Loucy (cell line): ENCODE measurements at regions not wholly inside any gene's neighbourhood (a gene's known extent, or its start where the extent isn't known, plus 50 kb on each side); places are given as distances from the start of the nearest gene placed in this dataset.

Source experiments
- H2AFZ ChIP-seq: fragments of 200-600 bp; sonication (generic); 2 replicates; pipeline ENCODE4 v1.6.0; 2016; ENCODE audit warnings: antibody characterized with exemption, mild to moderate bottlenecking, low read length, moderate library complexity
- H3F3A ChIP-seq: fragments of 200-600 bp; 2 replicates; pipeline ENCODE4 v1.6.0; 2016; ENCODE audit warnings: antibody characterized with exemption, low read depth, mild to moderate bottlenecking
- H3K27me3 ChIP-seq: fragments of 200-600 bp; sonication (generic); 2 replicates; pipeline ENCODE4 v1.6.1; 2014; ENCODE audit warnings: low read length, mild to moderate bottlenecking; ENCODE audit not compliant: insufficient read depth, poor library complexity, severe bottlenecking
- H3K36me3 ChIP-seq: fragments of 200-600 bp; sonication (generic); 2 replicates; pipeline ENCODE4 v1.6.1; 2016; ENCODE audit warnings: low read length; ENCODE audit not compliant: insufficient read depth
- H3K4me1 ChIP-seq: fragments of 200-600 bp; sonication (generic); 2 replicates; pipeline ENCODE4 v1.5.1; 2014; ENCODE audit warnings: low read length, mild to moderate bottlenecking; ENCODE audit not compliant: insufficient read depth, poor library complexity, severe bottlenecking
- H3K4me2 ChIP-seq: fragments of 200-600 bp; sonication (generic); 2 replicates; pipeline ENCODE4 v1.6.0; 2014; ENCODE audit warnings: antibody characterized with exemption, low read length, low read depth, mild to moderate bottlenecking; ENCODE audit not compliant: poor library complexity, severe bottlenecking
- H3K4me3 ChIP-seq: fragments of 200-600 bp; sonication (generic); 2 replicates; pipeline ENCODE4 v1.5.1; 2014; ENCODE audit warnings: low read length, mild to moderate bottlenecking, mixed read lengths; ENCODE audit not compliant: poor library complexity, severe bottlenecking
- H3K79me2 ChIP-seq: fragments of 200-600 bp; sonication (generic); 2 replicates; pipeline ENCODE4 v1.6.1; 2014; ENCODE audit warnings: low read length; ENCODE audit not compliant: insufficient read depth
- H3K9ac ChIP-seq: fragments of 200-600 bp; sonication (generic); 2 replicates; pipeline ENCODE4 v1.6.0; 2014; ENCODE audit warnings: mild to moderate bottlenecking, low read depth, low read length, moderate library complexity; ENCODE audit not compliant: poor library complexity, severe bottlenecking
- H3K9me2 ChIP-seq: fragments of 200-600 bp; sonication (generic); replicated peaks from 2 replicates; pipeline ENCODE4 v1.6.1; 2016; ENCODE audit warnings: low read depth, low read length, mixed read lengths
- H3K9me3 ChIP-seq: fragments of 200-600 bp; sonication (generic); 2 replicates; pipeline ENCODE4 v1.6.1; 2014; ENCODE audit warnings: mild to moderate bottlenecking, antibody characterized with exemption, low read length, low read depth; ENCODE audit not compliant: insufficient read depth
- H4K20me1 ChIP-seq: fragments of 200-600 bp; sonication (generic); 2 replicates; pipeline ENCODE4 v1.6.0; 2014; ENCODE audit warnings: antibody characterized with exemption, low read length, mild to moderate bottlenecking; ENCODE audit not compliant: insufficient read depth, poor library complexity, severe bottlenecking
- EZH2phosphoT487 ChIP-seq: fragments of 200-600 bp; IDR thresholded peaks from 2 replicates; pipeline ENCODE4 v1.6.1; 2018; ENCODE audit warnings: antibody characterized with exemption, mild to moderate bottlenecking, moderate library complexity, borderline replicate concordance
- TF ChIP-seq, protein P1 (sequence below): fragments of 200-600 bp; sonication (generic); conservative IDR thresholded peaks from 2 replicates; pipeline ENCODE4 v1.5.1; 2014; ENCODE audit warnings: mild to moderate bottlenecking, antibody characterized with exemption, low read length

- Histone ChIP-seq H3K9ac (no peak overlapping the region), H3K27me3 (no peaks in the 10 kb centered on the region), H3K4me2 (no peak overlapping the region), H3F3A (no peaks in the 10 kb centered on the region), H3K79me2 (no peaks in the 10 kb centered on the region), H3K4me3 (no peak overlapping the region), H4K20me1 (no peaks in the 10 kb centered on the region), H3K9me2 (no peaks in the 10 kb centered on the region), H3K4me1 (peaks cover 5% of the 10 kb centered on the region), H3K36me3 (no peaks in the 10 kb centered on the region), H3K9me3 (0 out of 2 replicates have a peak, but pooled peaks cover 3% of the 10 kb centered on the region), H2AFZ (no peak overlapping the region)
- TF ChIP-seq EZH2phosphoT487, result no peak
- TF ChIP-seq, protein P1, sequence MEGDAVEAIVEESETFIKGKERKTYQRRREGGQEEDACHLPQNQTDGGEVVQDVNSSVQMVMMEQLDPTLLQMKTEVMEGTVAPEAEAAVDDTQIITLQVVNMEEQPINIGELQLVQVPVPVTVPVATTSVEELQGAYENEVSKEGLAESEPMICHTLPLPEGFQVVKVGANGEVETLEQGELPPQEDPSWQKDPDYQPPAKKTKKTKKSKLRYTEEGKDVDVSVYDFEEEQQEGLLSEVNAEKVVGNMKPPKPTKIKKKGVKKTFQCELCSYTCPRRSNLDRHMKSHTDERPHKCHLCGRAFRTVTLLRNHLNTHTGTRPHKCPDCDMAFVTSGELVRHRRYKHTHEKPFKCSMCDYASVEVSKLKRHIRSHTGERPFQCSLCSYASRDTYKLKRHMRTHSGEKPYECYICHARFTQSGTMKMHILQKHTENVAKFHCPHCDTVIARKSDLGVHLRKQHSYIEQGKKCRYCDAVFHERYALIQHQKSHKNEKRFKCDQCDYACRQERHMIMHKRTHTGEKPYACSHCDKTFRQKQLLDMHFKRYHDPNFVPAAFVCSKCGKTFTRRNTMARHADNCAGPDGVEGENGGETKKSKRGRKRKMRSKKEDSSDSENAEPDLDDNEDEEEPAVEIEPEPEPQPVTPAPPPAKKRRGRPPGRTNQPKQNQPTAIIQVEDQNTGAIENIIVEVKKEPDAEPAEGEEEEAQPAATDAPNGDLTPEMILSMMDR, result no peak
Measured at GRCh38 chr2:10252661-10253060, 50.0 kb upstream of the HPCAL1 start.
